ENCODE measurements at regions not wholly inside any gene's neighbourhood (a gene's known extent, or its start where the extent isn't known, plus 50 kb on each side); places are given as distances from the start of the nearest gene placed in this dataset.
A peak's percentile ranks its signal among the peaks of the same experiment; 100 is the strongest.

DNA sequence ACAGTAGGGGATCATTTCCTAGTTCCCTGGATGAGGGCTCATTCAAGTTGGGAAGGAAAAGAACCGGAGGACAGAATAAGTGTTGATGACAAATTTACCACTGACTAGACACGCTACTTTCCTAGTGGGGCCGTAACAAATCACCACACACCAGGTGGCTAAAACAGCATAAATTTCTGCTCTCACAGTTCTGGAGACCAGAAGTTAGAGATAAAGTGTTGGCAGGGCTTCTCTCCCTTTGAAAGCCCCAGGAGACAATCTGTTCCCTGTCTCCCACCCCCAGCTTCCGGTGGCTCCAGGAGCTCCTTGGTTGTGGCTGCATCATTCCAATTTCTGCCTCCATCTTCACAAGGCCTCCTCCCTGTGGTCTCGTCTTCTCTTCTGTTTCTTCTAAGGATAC is 65.4 kb upstream of the ARGLU1 start:
- no peak for DNase-seq

DNA sequence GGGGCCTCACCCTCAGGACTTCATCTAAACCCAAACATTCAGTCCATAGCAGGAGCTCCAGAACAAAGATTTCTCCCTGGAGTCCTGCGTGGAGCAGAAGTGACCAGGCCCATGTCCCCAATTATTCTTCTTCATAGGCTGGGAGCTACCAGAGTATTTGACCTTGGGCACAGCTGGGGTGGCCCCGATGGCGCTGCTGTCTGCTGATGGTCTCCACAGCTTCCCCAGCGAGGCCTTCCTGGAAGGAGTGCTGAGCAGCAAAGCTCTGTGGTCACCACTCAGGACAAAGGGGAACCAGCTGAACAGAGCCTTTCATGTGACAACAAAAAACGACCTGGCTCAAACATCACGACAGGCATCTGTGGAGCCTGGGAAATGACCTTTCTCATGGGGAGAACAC is 62.7 kb upstream of the ARGLU1 start:
- DNase-seq, result no peak

DNA sequence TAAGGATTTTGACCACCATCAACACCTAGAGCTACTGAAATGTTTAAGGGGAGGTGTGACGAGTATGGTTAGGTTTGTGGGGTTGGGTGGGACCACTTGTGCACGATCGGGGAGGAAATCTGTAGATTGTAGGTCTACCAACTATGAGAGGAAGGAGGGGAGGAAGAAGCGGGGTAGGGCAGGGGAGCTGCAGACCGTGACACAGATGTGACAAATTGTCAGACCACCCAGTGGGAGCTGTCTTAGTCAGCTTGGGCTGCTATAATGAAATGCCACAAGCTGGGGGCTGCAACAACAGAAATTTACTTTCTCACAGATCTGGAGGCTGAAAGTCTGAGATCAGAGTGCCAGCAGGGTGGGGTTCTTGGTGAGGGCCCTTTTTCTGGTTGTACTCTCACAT is 62.2 kb upstream of the ARGLU1 start:
- DNase-seq, result no peak

DNA sequence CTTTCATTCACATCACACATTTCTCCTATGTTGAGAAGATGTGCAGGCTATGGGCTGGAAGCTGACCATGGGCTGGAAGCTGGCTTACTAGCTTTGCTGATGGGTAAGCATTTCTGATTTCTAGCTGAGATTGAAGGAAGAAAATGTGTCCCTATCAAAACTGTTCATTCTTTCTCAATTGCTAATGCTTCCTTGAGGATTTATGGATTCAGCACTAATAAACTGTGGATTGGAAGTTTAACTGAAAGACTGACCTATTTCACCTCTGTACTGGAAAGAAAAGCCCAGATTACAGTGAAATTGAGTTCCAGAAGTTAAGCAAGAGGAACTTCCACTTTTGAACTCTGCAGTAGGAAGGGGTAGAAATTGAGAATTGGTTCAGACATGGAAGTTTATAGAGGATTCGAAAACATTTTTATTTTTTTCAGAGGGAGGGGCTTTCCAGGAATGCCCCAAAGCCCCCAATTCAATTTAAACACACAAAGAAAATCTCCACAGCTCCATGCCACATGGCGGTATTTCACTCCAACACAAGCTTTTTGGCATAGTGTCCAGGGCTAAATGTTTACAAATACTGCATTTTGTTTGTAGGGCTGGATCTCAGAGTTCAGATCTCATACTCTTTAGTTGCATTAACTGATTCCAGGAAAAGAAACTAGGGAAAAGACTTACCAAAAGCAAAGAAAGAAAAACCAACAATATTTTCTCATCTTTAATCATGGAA is 61.2 kb upstream of the ARGLU1 start:
- no peak for DNase-seq

DNA sequence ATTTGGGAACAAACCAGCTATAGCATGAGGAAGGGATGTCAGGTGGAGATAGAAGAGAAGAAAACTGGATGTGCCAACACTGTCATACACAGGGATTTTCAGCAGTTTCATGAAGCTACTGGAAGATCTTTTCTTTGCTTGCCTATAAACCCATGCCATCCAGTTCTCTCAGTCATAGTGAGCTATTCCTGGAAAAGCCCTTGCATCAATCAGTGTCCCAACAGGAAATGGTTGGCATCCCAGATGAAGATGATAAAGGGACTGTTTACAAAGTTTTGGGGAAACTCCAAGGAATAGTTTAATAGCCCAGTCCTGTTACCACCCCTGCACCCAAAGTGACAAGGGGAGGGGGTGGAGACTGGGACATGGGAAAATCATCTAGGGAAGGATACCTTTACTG is 58.5 kb upstream of the ARGLU1 start:
- DNase-seq, result no peak

DNA sequence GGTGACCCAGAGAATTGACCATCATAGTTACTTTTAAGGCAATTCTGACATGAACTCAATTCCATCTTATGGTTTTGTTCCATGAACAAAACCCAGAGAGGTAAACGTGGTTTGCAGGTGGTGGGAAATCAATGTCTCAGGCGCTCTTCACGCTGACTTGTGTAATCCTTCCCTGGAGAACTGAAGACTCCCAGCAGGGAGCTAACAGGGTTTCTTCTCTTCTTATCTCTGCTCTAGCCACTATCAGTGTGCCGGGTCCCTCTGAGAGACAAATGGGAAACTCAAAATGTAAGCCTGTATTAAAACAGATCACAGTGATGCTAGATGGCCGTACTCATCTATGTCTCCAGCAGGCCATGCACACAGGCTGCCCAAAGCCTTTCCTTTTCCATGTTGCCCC is 57.6 kb upstream of the ARGLU1 start:
- no peak for DNase-seq

DNA sequence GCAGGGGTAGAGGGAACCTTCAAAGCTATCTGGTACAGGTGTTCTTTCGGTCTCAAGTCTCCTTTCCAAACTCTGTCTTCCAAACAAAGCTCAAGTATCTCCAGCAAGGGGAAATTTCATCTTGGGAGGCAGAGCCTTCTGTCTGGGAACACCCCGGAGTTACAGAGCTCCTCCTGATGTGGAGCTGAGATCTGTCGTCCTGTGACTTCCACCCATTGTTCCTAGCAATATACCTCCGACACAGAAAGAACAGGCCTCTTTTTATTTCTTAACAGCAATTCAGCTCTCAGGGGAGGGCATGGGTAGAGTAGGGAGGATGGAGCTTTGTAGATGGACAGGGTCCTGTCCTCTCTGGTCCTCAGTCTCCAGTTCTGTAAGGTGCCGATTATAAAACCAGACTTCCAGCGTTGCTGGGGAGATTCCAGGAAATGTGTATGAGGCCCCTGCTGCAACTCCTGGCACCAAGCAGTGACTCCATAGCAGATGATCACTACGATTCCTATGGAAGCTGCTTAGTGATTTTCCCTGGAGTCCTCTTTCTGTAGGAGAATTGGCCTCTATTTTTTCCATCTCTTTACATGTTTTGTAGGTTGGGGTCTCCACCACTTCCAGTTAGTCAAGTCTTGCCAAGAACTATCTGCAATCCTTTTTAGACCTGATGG is 56.0 kb upstream of the ARGLU1 start:
- DNase-seq, result no peak

DNA sequence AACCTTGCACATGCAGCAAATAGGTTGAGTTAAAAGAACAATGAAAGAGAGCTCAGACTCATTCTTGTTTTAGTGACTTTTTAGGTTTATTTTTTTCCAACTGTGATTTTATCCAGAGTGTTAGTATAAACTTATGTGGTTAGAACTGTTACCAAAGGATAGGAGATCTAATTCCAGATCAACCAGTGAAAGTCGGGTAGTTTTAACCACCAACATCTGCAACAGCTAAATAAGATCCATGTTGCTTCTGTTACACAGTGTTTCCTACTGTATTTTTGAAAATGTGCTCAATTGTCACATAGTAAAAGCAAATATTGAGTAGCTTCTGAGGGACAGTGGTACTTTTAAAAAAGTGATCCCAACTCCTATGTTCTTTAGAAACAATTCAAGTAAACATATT is 53.9 kb upstream of the ARGLU1 start:
- DNase-seq, result no peak

DNA sequence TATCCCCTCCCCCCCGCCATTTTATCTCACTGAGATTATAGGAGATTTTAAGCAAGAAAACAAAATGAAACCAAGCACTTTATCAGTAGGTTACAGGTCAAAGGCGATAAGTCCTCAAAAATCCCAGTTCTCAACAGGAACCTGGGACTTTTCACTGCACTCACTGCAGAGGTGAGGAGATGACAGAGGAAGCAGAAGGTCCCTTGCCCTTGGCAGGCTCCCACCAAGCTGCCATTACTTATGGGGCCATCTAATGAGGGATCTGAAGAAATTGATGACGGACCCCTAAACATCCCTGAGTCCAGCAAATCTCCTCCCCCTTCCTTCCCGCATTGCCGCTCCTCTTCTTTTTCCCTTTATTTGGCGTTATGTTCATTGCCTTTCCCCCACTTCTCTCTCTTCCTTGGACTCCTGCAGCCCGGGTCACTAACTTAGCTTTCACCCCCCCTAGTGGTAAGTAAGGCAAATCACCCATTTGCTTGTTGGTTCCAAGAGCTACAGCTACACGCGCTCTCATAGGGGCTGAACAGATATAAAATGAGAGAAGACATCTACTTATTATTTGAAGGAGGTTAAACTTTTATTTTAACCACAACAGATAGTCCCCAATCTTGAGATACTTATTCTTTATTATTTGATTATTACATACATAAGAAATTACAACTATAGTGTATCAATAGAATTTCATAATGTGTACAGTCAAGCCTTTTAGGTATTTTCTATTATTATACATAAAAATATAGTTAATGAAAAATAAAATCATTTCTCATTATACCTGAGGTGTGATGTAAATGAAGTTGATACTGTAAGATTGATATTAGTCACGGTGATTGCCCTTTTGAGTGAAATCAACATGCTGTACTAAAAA is 52.0 kb upstream of the ARGLU1 start:
- DNase-seq, result peak; percentile 32

All from central memory CD4-positive, alpha-beta T cell (primary cell).